ENCODE measurements at regions not wholly inside any gene's neighbourhood (a gene's known extent, or its start where the extent isn't known, plus 50 kb on each side); places are given as distances from the start of the nearest gene placed in this dataset.
A peak's percentile ranks its signal among the peaks of the same experiment; 100 is the strongest.

GRCh38 chr2:234322766-234323465 lies 174.0 kb downstream of the ARL4C start:
- no peak overlapping the region for H3K4me3 ChIP-seq (ENCODE audit: control insufficient read depth in 1 of 2, extremely low read depth in 1 of 2, low read length in 1 of 2)
- H3K27ac Mint-ChIP-seq: peak overlapping the region; percentile 75 to 92
- no peaks in the 10 kb centered on the region for H3K36me3 Mint-ChIP-seq
- H3K27ac ChIP-seq (ENCODE audit: low read length): peak overlapping the region; percentile 57
- H3K4me1 Mint-ChIP-seq: peaks cover 38 to 58% (median 54%) of the 10 kb centered on the region in 3 donors
- peak overlapping the region in 1 of 3 donors; percentile 8 for H3K4me3 Mint-ChIP-seq
- H3K36me3 ChIP-seq (ENCODE audit: control insufficient read depth in 2 of 2, extremely low read depth in 1 of 2, insufficient read depth in 1 of 2, low read length in 1 of 2): no peaks in the 10 kb centered on the region
- ChIA-PET CTCF (interaction anchor here (0.6 to 1.5 kb wide), 6 partner anchors 8 to 178 kb away, joined by 3 to 4 read pairs (median 3); no protein-coding TSS in a partner anchor), POLR2A (interaction anchor here (0.6 to 1.1 kb wide), 5 partner anchors 12 to 90 kb away, joined by 3 to 4 read pairs (median 3); no protein-coding TSS in a partner anchor)
- ATAC-seq (replicated peaks in 1 of 4) (peak in 3 of 4 experiments; percentile 32 to 86 (median 33)), DNase-seq (peak in 1 of 35 experiments; percentile 48)
- H3K9me3 ChIP-seq: no peaks in the 10 kb centered on the region
- H3K27me3 Mint-ChIP-seq: no peaks in the 10 kb centered on the region
- peaks cover 7 to 13% of the 10 kb centered on the region in 2 experiments for H3K4me1 ChIP-seq (ENCODE audit: control insufficient read depth in 1 of 2, extremely low read depth in 1 of 2, insufficient read depth in 2 of 2, low read length in 2 of 2)
- H3K27me3 ChIP-seq (replicated peaks in 1 of 2; ENCODE audit: control insufficient read depth in 2 of 2, extremely low read depth in 1 of 2, insufficient read depth in 2 of 2, low read length in 1 of 2): no peaks in the 10 kb centered on the region
- no CpG with 5 or more reads among the region's 2 CpGs for WGBS (ENCODE audit: insufficient coverage)
- no peaks in the 10 kb centered on the region for H3K9me3 Mint-ChIP-seq

- Histone ChIP-seq H3K27me3 (replicated peaks in 1 of 2; ENCODE audit: control insufficient read depth in 2 of 2, extremely low read depth in 1 of 2, insufficient read depth in 2 of 2, low read length in 1 of 2) (no peaks in the 10 kb centered on the region), H3K9me3 (no peaks in the 10 kb centered on the region), H3K27ac (ENCODE audit: low read length) (no peak overlapping the region), H3K4me1 (ENCODE audit: control insufficient read depth in 1 of 2, extremely low read depth in 1 of 2, insufficient read depth in 2 of 2, low read length in 2 of 2) (peaks cover 10 to 13% of the 10 kb centered on the region in 2 experiments), H3K4me3 (ENCODE audit: control insufficient read depth in 1 of 2, extremely low read depth in 1 of 2, low read length in 1 of 2) (no peak overlapping the region), H3K36me3 (ENCODE audit: control insufficient read depth in 2 of 2, extremely low read depth in 1 of 2, insufficient read depth in 1 of 2, low read length in 1 of 2) (no peaks in the 10 kb centered on the region)
- 67% methylated on average over 1 of the region's 3 CpGs for WGBS (ENCODE audit: insufficient coverage)
- no peaks in the 10 kb centered on the region for H3K9me3 Mint-ChIP-seq
- no peak for DNase-seq
- H3K4me1 Mint-ChIP-seq: peaks cover 35 to 54% (median 46%) of the 10 kb centered on the region in 3 donors
- ChIA-PET POLR2A (interaction anchor here (1.0 to 1.1 kb wide), 2 partner anchors 11 to 141 kb away, joined by 3 to 5 read pairs; no protein-coding TSS in a partner anchor), CTCF (interaction anchor here (0.6 to 1.0 kb wide), 2 partner anchors 11 to 25 kb away, joined by 4 to 5 read pairs; no protein-coding TSS in a partner anchor)
- no peak overlapping the region for H3K4me3 Mint-ChIP-seq
- H3K27ac Mint-ChIP-seq: peak overlapping the region in 1 of 2 donors; percentile 65
- ATAC-seq (replicated peaks in 1 of 4): no peak
- no peaks in the 10 kb centered on the region for H3K27me3 Mint-ChIP-seq
- no peaks in the 10 kb centered on the region for H3K36me3 Mint-ChIP-seq
These were observed 176.8 kb downstream of the ARL4C start for GRCh38 chr2:234320066-234320465.

- H3K4me3 Mint-ChIP-seq: no peak overlapping the region
- ChIA-PET POLR2A (no interaction called here), CTCF (interaction anchor here in 1 of 2 donors (0.7 kb wide), 1 partner anchor 34 kb away, joined by 4 read pairs; no protein-coding TSS in a partner anchor)
- Histone ChIP-seq H3K27ac (ENCODE audit: low read length) (no peak overlapping the region), H3K4me1 (ENCODE audit: control insufficient read depth in 1 of 2, extremely low read depth in 1 of 2, insufficient read depth in 2 of 2, low read length in 2 of 2) (peaks cover 4 to 11% of the 10 kb centered on the region in 2 experiments), H3K9me3 (no peaks in the 10 kb centered on the region), H3K4me3 (ENCODE audit: control insufficient read depth in 1 of 2, extremely low read depth in 1 of 2, low read length in 1 of 2) (no peak overlapping the region), H3K36me3 (ENCODE audit: control insufficient read depth in 2 of 2, extremely low read depth in 1 of 2, insufficient read depth in 1 of 2, low read length in 1 of 2) (no peaks in the 10 kb centered on the region), H3K27me3 (replicated peaks in 1 of 2; ENCODE audit: control insufficient read depth in 2 of 2, extremely low read depth in 1 of 2, insufficient read depth in 2 of 2, low read length in 1 of 2) (no peaks in the 10 kb centered on the region)
- H3K27me3 Mint-ChIP-seq: no peaks in the 10 kb centered on the region
- WGBS (ENCODE audit: insufficient coverage): 93% methylated on average over 2 of the region's 3 CpGs
- H3K27ac Mint-ChIP-seq: no peak overlapping the region
- H3K36me3 Mint-ChIP-seq: no peaks in the 10 kb centered on the region
- H3K4me1 Mint-ChIP-seq: peaks cover 26 to 47% (median 35%) of the 10 kb centered on the region in 3 donors
- DNase-seq (no peak), ATAC-seq (replicated peaks in 1 of 4) (no peak)
- no peaks in the 10 kb centered on the region for H3K9me3 Mint-ChIP-seq
These were observed 178.5 kb downstream of the ARL4C start for GRCh38 chr2:234318361-234318760.

GRCh38 chr2:234313558-234313957 lies 183.3 kb downstream of the ARL4C start:
- no peak for ATAC-seq (replicated peaks in 1 of 4)
- Histone ChIP-seq H3K27me3 (replicated peaks in 1 of 2; ENCODE audit: control insufficient read depth in 2 of 2, extremely low read depth in 1 of 2, insufficient read depth in 2 of 2, low read length in 1 of 2) (no peaks in the 10 kb centered on the region), H3K27ac (ENCODE audit: low read length) (no peak overlapping the region), H3K36me3 (ENCODE audit: control insufficient read depth in 2 of 2, extremely low read depth in 1 of 2, insufficient read depth in 1 of 2, low read length in 1 of 2) (no peaks in the 10 kb centered on the region), H3K4me1 (ENCODE audit: control insufficient read depth in 1 of 2, extremely low read depth in 1 of 2, insufficient read depth in 2 of 2, low read length in 2 of 2) (peaks cover 2 to 22% of the 10 kb centered on the region in 2 experiments), H3K9me3 (no peaks in the 10 kb centered on the region), H3K4me3 (ENCODE audit: control insufficient read depth in 1 of 2, extremely low read depth in 1 of 2, low read length in 1 of 2) (no peak overlapping the region)
- H3K27ac Mint-ChIP-seq: peak overlapping the region; percentile 11 to 48
- DNase-seq: peak in 1 of 35 experiments; percentile 31
- H3K36me3 Mint-ChIP-seq: no peaks in the 10 kb centered on the region
- no peaks in the 10 kb centered on the region for H3K27me3 Mint-ChIP-seq
- ChIA-PET POLR2A (no interaction called here), CTCF (no interaction called here)
- 90% methylated on average over 2 of the region's 4 CpGs for WGBS (ENCODE audit: insufficient coverage)
- no peak overlapping the region for H3K4me3 Mint-ChIP-seq
- H3K4me1 Mint-ChIP-seq: peaks cover 28 to 42% (median 28%) of the 10 kb centered on the region in 3 donors
- H3K9me3 Mint-ChIP-seq: no peaks in the 10 kb centered on the region

- Mint-ChIP-seq H3K4me3 (no peak overlapping the region), H3K9me3 (no peaks in the 10 kb centered on the region), H3K36me3 (no peaks in the 10 kb centered on the region), H3K4me1 (peaks cover 31 to 62% (median 44%) of the 10 kb centered on the region in 3 donors), H3K27me3 (no peaks in the 10 kb centered on the region), H3K27ac (peak overlapping the region; percentile 30 to 90)
- no peak for ATAC-seq (replicated peaks in 1 of 4)
- DNase-seq: no peak
- ChIA-PET CTCF (no interaction called here), POLR2A (interaction anchor here in 1 of 2 donors (0.6 to 2.7 kb wide), 2 partner anchors 18 to 137 kb away, joined by 3 to 17 read pairs; no protein-coding TSS in a partner anchor)
- Histone ChIP-seq H3K36me3 (ENCODE audit: control insufficient read depth in 2 of 2, extremely low read depth in 1 of 2, insufficient read depth in 1 of 2, low read length in 1 of 2) (no peaks in the 10 kb centered on the region), H3K9me3 (no peaks in the 10 kb centered on the region), H3K4me3 (ENCODE audit: control insufficient read depth in 1 of 2, extremely low read depth in 1 of 2, low read length in 1 of 2) (no peak overlapping the region), H3K4me1 (ENCODE audit: control insufficient read depth in 1 of 2, extremely low read depth in 1 of 2, insufficient read depth in 2 of 2, low read length in 2 of 2) (peaks cover 8 to 27% of the 10 kb centered on the region in 2 experiments), H3K27ac (ENCODE audit: low read length) (no peak overlapping the region), H3K27me3 (replicated peaks in 1 of 2; ENCODE audit: control insufficient read depth in 2 of 2, extremely low read depth in 1 of 2, insufficient read depth in 2 of 2, low read length in 1 of 2) (no peaks in the 10 kb centered on the region)
- 98% methylated on average over 4 of the region's 5 CpGs for WGBS (ENCODE audit: insufficient coverage)
These were observed 186.7 kb downstream of the ARL4C start for GRCh38 chr2:234310166-234310565.

- Mint-ChIP-seq H3K27ac (peak overlapping the region; percentile 90 to 97), H3K27me3 (no peaks in the 10 kb centered on the region), H3K36me3 (no peaks in the 10 kb centered on the region), H3K4me3 (peak overlapping the region in 1 of 3 donors; percentile 49), H3K9me3 (no peaks in the 10 kb centered on the region), H3K4me1 (peaks cover 31 to 63% (median 46%) of the 10 kb centered on the region in 3 donors)
- POLR2A ChIA-PET: interaction anchor here (0.5 to 2.7 kb wide), 7 partner anchors 11 to 186 kb away, joined by 3 to 17 read pairs (median 4); no protein-coding TSS in a partner anchor
- Histone ChIP-seq H3K9me3 (no peaks in the 10 kb centered on the region), H3K27me3 (replicated peaks in 1 of 2; ENCODE audit: control insufficient read depth in 2 of 2, extremely low read depth in 1 of 2, insufficient read depth in 2 of 2, low read length in 1 of 2) (no peaks in the 10 kb centered on the region), H3K4me1 (ENCODE audit: control insufficient read depth in 1 of 2, extremely low read depth in 1 of 2, insufficient read depth in 2 of 2, low read length in 2 of 2) (peaks cover 8 to 27% of the 10 kb centered on the region in 2 experiments), H3K4me3 (ENCODE audit: control insufficient read depth in 1 of 2, extremely low read depth in 1 of 2, low read length in 1 of 2) (no peak overlapping the region), H3K36me3 (ENCODE audit: control insufficient read depth in 2 of 2, extremely low read depth in 1 of 2, insufficient read depth in 1 of 2, low read length in 1 of 2) (no peaks in the 10 kb centered on the region), H3K27ac (ENCODE audit: low read length) (peak overlapping the region; percentile 78)
- DNase-seq (no peak), ATAC-seq (replicated peaks in 1 of 4) (no peak)
- CTCF ChIA-PET: interaction anchor here (1.0 to 1.5 kb wide), 8 partner anchors 11 to 172 kb away, joined by 3 to 5 read pairs (median 3); no protein-coding TSS in a partner anchor
- WGBS (ENCODE audit: insufficient coverage): no CpG with 5 or more reads among the region's 5 CpGs
These were observed 187.4 kb downstream of the ARL4C start for GRCh38 chr2:234309431-234309830.
